ENCODE measurements at regions not wholly inside any gene's neighbourhood (a gene's known extent, or its start where the extent isn't known, plus 50 kb on each side); places are given as distances from the start of the nearest gene placed in this dataset.

- FAIRE-seq (no peak), DNase-seq (ENCODE audit: insufficient read length) (no peak)
- no peak for TF ChIP-seq POLR2AphosphoS5 (IDR thresholded peaks at IDR 0.05; ENCODE audit: low read depth, low read length)
- no peak for TF ChIP-seq TAF1 (IDR thresholded peaks at IDR 0.05; ENCODE audit: borderline replicate concordance, low read depth, low read length)
- no peak for TF ChIP-seq POLR2A (IDR thresholded peaks at IDR 0.05; ENCODE audit: low read depth, low read length)
Measured at GRCh38 chr22:22779213-22779612, 108.4 kb upstream of the IGLL5 start.

- FAIRE-seq (no peak), DNase-seq (ENCODE audit: insufficient read length) (no peak)
- no peak for TF ChIP-seq POLR2A (IDR thresholded peaks at IDR 0.05; ENCODE audit: low read depth, low read length)
- no peak for TF ChIP-seq TAF1 (IDR thresholded peaks at IDR 0.05; ENCODE audit: borderline replicate concordance, low read depth, low read length)
- TF ChIP-seq POLR2AphosphoS5 (IDR thresholded peaks at IDR 0.05; ENCODE audit: low read depth, low read length), result no peak
Measured at GRCh38 chr22:22783575-22783974, 104.0 kb upstream of the IGLL5 start.

- DNase-seq (ENCODE audit: insufficient read length) (no peak), FAIRE-seq (no peak)
- TF ChIP-seq POLR2A (IDR thresholded peaks at IDR 0.05; ENCODE audit: low read depth, low read length), result no peak
- no peak for TF ChIP-seq POLR2AphosphoS5 (IDR thresholded peaks at IDR 0.05; ENCODE audit: low read depth, low read length)
- TF ChIP-seq TAF1 (IDR thresholded peaks at IDR 0.05; ENCODE audit: borderline replicate concordance, low read depth, low read length), result no peak
Measured at GRCh38 chr22:22784249-22785039, 103.2 kb upstream of the IGLL5 start.

GRCh38 chr22:22785316-22786065 is 102.1 kb upstream of the IGLL5 start:
- FAIRE-seq (no peak), DNase-seq (ENCODE audit: insufficient read length) (no peak)
- TF ChIP-seq POLR2A (IDR thresholded peaks at IDR 0.05; ENCODE audit: low read depth, low read length) (no peak), POLR2AphosphoS5 (IDR thresholded peaks at IDR 0.05; ENCODE audit: low read depth, low read length) (no peak), TAF1 (IDR thresholded peaks at IDR 0.05; ENCODE audit: borderline replicate concordance, low read depth, low read length) (no peak)

- DNase-seq (ENCODE audit: insufficient read length), result no peak
- no peak for TF ChIP-seq TAF1 (IDR thresholded peaks at IDR 0.05; ENCODE audit: borderline replicate concordance, low read depth, low read length)
- TF ChIP-seq POLR2AphosphoS5 (IDR thresholded peaks at IDR 0.05; ENCODE audit: low read depth, low read length), result no peak
- no peak for TF ChIP-seq POLR2A (IDR thresholded peaks at IDR 0.05; ENCODE audit: low read depth, low read length)
- FAIRE-seq, result no peak
Measured at GRCh38 chr22:22786301-22787115, 101.1 kb upstream of the IGLL5 start.

- DNase-seq (ENCODE audit: insufficient read length), result no peak
- no peak for FAIRE-seq
- no peak for TF ChIP-seq TAF1 (IDR thresholded peaks at IDR 0.05; ENCODE audit: borderline replicate concordance, low read depth, low read length)
- TF ChIP-seq POLR2AphosphoS5 (IDR thresholded peaks at IDR 0.05; ENCODE audit: low read depth, low read length), result no peak
- TF ChIP-seq POLR2A (IDR thresholded peaks at IDR 0.05; ENCODE audit: low read depth, low read length), result no peak
Measured at GRCh38 chr22:22787151-22787550, 100.5 kb upstream of the IGLL5 start.

- TF ChIP-seq POLR2A (IDR thresholded peaks at IDR 0.05; ENCODE audit: low read depth, low read length) (no peak), TAF1 (IDR thresholded peaks at IDR 0.05; ENCODE audit: borderline replicate concordance, low read depth, low read length) (no peak), POLR2AphosphoS5 (IDR thresholded peaks at IDR 0.05; ENCODE audit: low read depth, low read length) (no peak)
- DNase-seq (ENCODE audit: insufficient read length) (peak; percentile 64), FAIRE-seq (peak; percentile 86)
Measured at GRCh38 chr22:22787786-22788459, 99.7 kb upstream of the IGLL5 start.

- TF ChIP-seq POLR2AphosphoS5 (IDR thresholded peaks at IDR 0.05; ENCODE audit: low read depth, low read length) (no peak), TAF1 (IDR thresholded peaks at IDR 0.05; ENCODE audit: borderline replicate concordance, low read depth, low read length) (no peak), POLR2A (IDR thresholded peaks at IDR 0.05; ENCODE audit: low read depth, low read length) (no peak)
- no peak for DNase-seq (ENCODE audit: insufficient read length)
- no peak for FAIRE-seq
Measured at GRCh38 chr22:22788460-22789037, 99.1 kb upstream of the IGLL5 start.

- DNase-seq (ENCODE audit: insufficient read length), result no peak
- FAIRE-seq, result no peak
- no peak for TF ChIP-seq POLR2A (IDR thresholded peaks at IDR 0.05; ENCODE audit: low read depth, low read length)
- no peak for TF ChIP-seq TAF1 (IDR thresholded peaks at IDR 0.05; ENCODE audit: borderline replicate concordance, low read depth, low read length)
Measured at GRCh38 chr22:22789233-22789921, 98.2 kb upstream of the IGLL5 start.

All from GM12892 (cell line).